ENCODE measurements at regions not wholly inside any gene's neighbourhood (a gene's known extent, or its start where the extent isn't known, plus 50 kb on each side); places are given as distances from the start of the nearest gene placed in this dataset.

GRCh38 chr11:62073061-62073460 is 50.8 kb upstream of the INCENP start:
- Histone ChIP-seq H3K9me3 (replicated peaks) (no peaks in the 10 kb centered on the region), H3K27ac (replicated peaks) (no peak overlapping the region), H3K4me1 (no peaks in the 10 kb centered on the region), H3K27me3 (ENCODE audit: low read depth) (no peaks in the 10 kb centered on the region), H3K4me3 (no peak overlapping the region), H3K36me3 (no peaks in the 10 kb centered on the region)
- TF ChIP-seq, protein P1, sequence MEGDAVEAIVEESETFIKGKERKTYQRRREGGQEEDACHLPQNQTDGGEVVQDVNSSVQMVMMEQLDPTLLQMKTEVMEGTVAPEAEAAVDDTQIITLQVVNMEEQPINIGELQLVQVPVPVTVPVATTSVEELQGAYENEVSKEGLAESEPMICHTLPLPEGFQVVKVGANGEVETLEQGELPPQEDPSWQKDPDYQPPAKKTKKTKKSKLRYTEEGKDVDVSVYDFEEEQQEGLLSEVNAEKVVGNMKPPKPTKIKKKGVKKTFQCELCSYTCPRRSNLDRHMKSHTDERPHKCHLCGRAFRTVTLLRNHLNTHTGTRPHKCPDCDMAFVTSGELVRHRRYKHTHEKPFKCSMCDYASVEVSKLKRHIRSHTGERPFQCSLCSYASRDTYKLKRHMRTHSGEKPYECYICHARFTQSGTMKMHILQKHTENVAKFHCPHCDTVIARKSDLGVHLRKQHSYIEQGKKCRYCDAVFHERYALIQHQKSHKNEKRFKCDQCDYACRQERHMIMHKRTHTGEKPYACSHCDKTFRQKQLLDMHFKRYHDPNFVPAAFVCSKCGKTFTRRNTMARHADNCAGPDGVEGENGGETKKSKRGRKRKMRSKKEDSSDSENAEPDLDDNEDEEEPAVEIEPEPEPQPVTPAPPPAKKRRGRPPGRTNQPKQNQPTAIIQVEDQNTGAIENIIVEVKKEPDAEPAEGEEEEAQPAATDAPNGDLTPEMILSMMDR (IDR thresholded peaks at IDR 0.05; ENCODE audit: borderline replicate concordance): no peak
- DNase-seq: no peak
- intact Hi-C loops (cut with micrococcal nuclease): no loop called here

- Histone ChIP-seq H3K27me3 (ENCODE audit: low read depth) (no peaks in the 10 kb centered on the region), H3K4me3 (no peak overlapping the region), H3K36me3 (no peaks in the 10 kb centered on the region), H3K27ac (replicated peaks) (no peak overlapping the region), H3K4me1 (no peaks in the 10 kb centered on the region), H3K9me3 (replicated peaks) (no peaks in the 10 kb centered on the region)
- DNase-seq: no peak
- TF ChIP-seq, protein P1 (IDR thresholded peaks at IDR 0.05; ENCODE audit: borderline replicate concordance): no peak
- intact Hi-C loops (cut with micrococcal nuclease): no loop called here
Observed at GRCh38 chr11:62071408-62071807, 52.4 kb upstream of the INCENP start.

GRCh38 chr11:62069986-62070919 is 53.6 kb upstream of the INCENP start:
- Histone ChIP-seq H3K27me3 (ENCODE audit: low read depth) (no peaks in the 10 kb centered on the region), H3K4me1 (no peaks in the 10 kb centered on the region), H3K27ac (replicated peaks) (no peak overlapping the region), H3K4me3 (no peak overlapping the region), H3K9me3 (replicated peaks) (no peaks in the 10 kb centered on the region), H3K36me3 (no peaks in the 10 kb centered on the region)
- intact Hi-C loops (cut with micrococcal nuclease): no loop called here
- no peak for DNase-seq
- TF ChIP-seq, protein P1 (IDR thresholded peaks at IDR 0.05; ENCODE audit: borderline replicate concordance): no peak

DNA sequence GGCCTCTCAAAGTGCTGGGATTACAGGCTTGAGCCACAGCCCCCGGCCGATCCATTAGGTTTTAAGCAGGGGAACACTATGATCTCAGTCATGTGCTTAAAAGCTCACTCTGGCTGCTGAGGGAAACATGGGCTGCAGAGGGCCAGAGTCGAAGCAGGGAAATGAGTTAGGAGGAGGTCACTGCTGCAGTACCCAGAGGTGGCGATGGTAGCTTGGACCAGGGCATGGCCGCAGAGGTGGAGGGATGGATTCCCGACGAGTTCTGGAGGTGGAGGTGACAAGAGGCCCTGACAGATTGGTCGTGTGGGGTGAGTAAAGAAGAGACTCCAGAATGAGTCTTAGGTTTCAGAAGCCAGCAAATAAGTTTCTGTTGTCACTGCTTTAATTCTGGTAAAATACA is 54.4 kb upstream of the INCENP start:
- DNase-seq: no peak
- H3K27ac ChIP-seq (replicated peaks): no peak overlapping the region
- intact Hi-C loops (cut with micrococcal nuclease): no loop called here
- no peaks in the 10 kb centered on the region for H3K4me1 ChIP-seq
- no peak overlapping the region for H3K4me3 ChIP-seq
- H3K9me3 ChIP-seq (replicated peaks): no peaks in the 10 kb centered on the region
- no peaks in the 10 kb centered on the region for H3K27me3 ChIP-seq (ENCODE audit: low read depth)
- TF ChIP-seq, protein P1 (IDR thresholded peaks at IDR 0.05; ENCODE audit: borderline replicate concordance): no peak
- no peaks in the 10 kb centered on the region for H3K36me3 ChIP-seq

GRCh38 chr11:62068730-62069129 is 55.1 kb upstream of the INCENP start:
- no peaks in the 10 kb centered on the region for H3K4me1 ChIP-seq
- no peaks in the 10 kb centered on the region for H3K9me3 ChIP-seq (replicated peaks)
- TF ChIP-seq, protein P1 (IDR thresholded peaks at IDR 0.05; ENCODE audit: borderline replicate concordance): no peak
- no peak overlapping the region for H3K4me3 ChIP-seq
- H3K27ac ChIP-seq (replicated peaks): no peak overlapping the region
- DNase-seq: no peak
- H3K36me3 ChIP-seq: no peaks in the 10 kb centered on the region
- intact Hi-C loops (cut with micrococcal nuclease): no loop called here
- no peaks in the 10 kb centered on the region for H3K27me3 ChIP-seq (ENCODE audit: low read depth)
